IMR-90 (cell line): ENCODE measurements at regions not wholly inside any gene's neighbourhood (a gene's known extent, or its start where the extent isn't known, plus 50 kb on each side); places are given as distances from the start of the nearest gene placed in this dataset.

ENCODE experiments used
- ATAC-seq: fragments of 200-7000 bp; cut with Tn5 transposase; 2 replicates; pipeline ENCODE4 v1.9.1; 2020; ENCODE audit warnings: low read depth, mild to moderate bottlenecking, moderate library complexity
- BruUV-seq: library from RNA; stranded (reverse); fragments of 400-500 nt; replicated peaks from 2 replicates; lab custom pipeline; 2021; lab: Mats Ljungman, UMichigan
- CTCF ChIA-PET: fragments of 300-600 bp; formaldehyde crosslinking; extraction: SDS; loops from one replicate; lab custom pipeline; 2021; ENCODE audit warnings: antibody characterized with exemption; lab: Yijun Ruan, JAX
- POLR2A ChIA-PET: fragments of 300-600 bp; sonication (Branson Sonifier 250); formaldehyde crosslinking; loops from one replicate; lab custom pipeline; 2022; ENCODE audit warnings: antibody characterized with exemption; ENCODE audit not compliant: unreplicated experiment; lab: Charles Lee
- DNase-seq: peaks from one replicate; pipeline ENCODE4 v3.0.0; 2013
- H2AFZ ChIP-seq: replicated peaks from 2 replicates; pipeline ENCODE3; 2013; ENCODE audit warnings: low read length, mild to moderate bottlenecking; ENCODE audit not compliant: poor library complexity
- H2AK5ac ChIP-seq: 2 replicates; pipeline ENCODE4 v1.6.1; 2013; ENCODE audit warnings: low read depth, low read length, inconsistent platforms
- H2AK9ac ChIP-seq: replicated peaks from 2 replicates; pipeline ENCODE3; 2013; ENCODE audit warnings: mild to moderate bottlenecking, low read depth, low read length, moderate library complexity; ENCODE audit not compliant: poor library complexity
- H2BK120ac ChIP-seq: 2 replicates; pipeline ENCODE4 v1.6.1; 2013; ENCODE audit warnings: low read depth, low read length, inconsistent platforms
- H2BK15ac ChIP-seq: 3 replicates; pipeline ENCODE4 v1.6.1; 2013; ENCODE audit warnings: low read depth, low read length, inconsistent platforms
- H2BK20ac ChIP-seq: 2 replicates; pipeline ENCODE4 v1.6.1; 2013; ENCODE audit warnings: low read depth, mild to moderate bottlenecking, inconsistent platforms, low read length, moderate library complexity
- H2BK5ac ChIP-seq: 2 replicates; pipeline ENCODE4 v1.6.1; 2013; ENCODE audit warnings: mild to moderate bottlenecking, low read depth, low read length, inconsistent platforms; ENCODE audit not compliant: poor library complexity, severe bottlenecking
- H3K14ac ChIP-seq: replicated peaks from 2 replicates; pipeline ENCODE4 v1.6.1; 2013; ENCODE audit warnings: low read depth, low read length, inconsistent platforms
- H3K18ac ChIP-seq: 2 replicates; pipeline ENCODE4 v1.6.1; 2013; ENCODE audit warnings: low read depth, low read length, control low read depth
- H3K23ac ChIP-seq: 2 replicates; pipeline ENCODE4 v1.6.1; 2013; ENCODE audit warnings: low read depth, low read length, inconsistent platforms
- H3K27ac ChIP-seq: 2 replicates; pipeline ENCODE4 v1.5.1; 2013; ENCODE audit warnings: mild to moderate bottlenecking, control low read depth, low read length; ENCODE audit not compliant: insufficient read depth
- H3K27me3 ChIP-seq: 2 replicates; pipeline ENCODE4 v1.6.1; 2013; ENCODE audit warnings: low read length; ENCODE audit not compliant: control insufficient read depth, insufficient read depth
- H3K36me3 ChIP-seq: 2 replicates; pipeline ENCODE4 v1.6.1; 2013; ENCODE audit warnings: low read length, mixed read lengths; ENCODE audit not compliant: control insufficient read depth, insufficient read depth
- H3K4ac ChIP-seq: 2 replicates; pipeline ENCODE4 v1.6.1; 2013; ENCODE audit warnings: low read depth, low read length, inconsistent platforms
- H3K4me1 ChIP-seq: 2 replicates; pipeline ENCODE4 v1.6.1; 2013; ENCODE audit warnings: low read length, mixed read lengths; ENCODE audit not compliant: control insufficient read depth, insufficient read depth
- H3K4me2 ChIP-seq: 2 replicates; pipeline ENCODE4 v1.6.1; 2013; ENCODE audit warnings: low read depth, mild to moderate bottlenecking, control low read depth, low read length, moderate library complexity
- H3K4me3 ChIP-seq: 2 replicates; pipeline ENCODE4 v1.5.1; 2013; ENCODE audit warnings: low read depth, mild to moderate bottlenecking, control low read depth, low read length, moderate library complexity; ENCODE audit not compliant: insufficient read depth
- H3K56ac ChIP-seq: 2 replicates; pipeline ENCODE4 v1.6.1; 2013; ENCODE audit warnings: low read length, inconsistent platforms; ENCODE audit not compliant: insufficient read depth; ENCODE audit errors: extremely low read depth
- H3K79me1 ChIP-seq, 2 experiments: 2 replicates each; pipeline ENCODE4 v1.6.1; 2013; ENCODE audit warnings: low read length in 2 of 2, inconsistent platforms in 1 of 2, low read depth in 1 of 2
- H3K9ac ChIP-seq: 2 replicates; pipeline ENCODE4 v1.6.1; 2013; ENCODE audit warnings: low read depth, low read length, control low read depth
- H3K9me1 ChIP-seq: 2 replicates; pipeline ENCODE4 v1.6.1; 2013; ENCODE audit warnings: low read length, inconsistent platforms; ENCODE audit not compliant: insufficient read depth
- H3K9me3 ChIP-seq: 2 replicates; pipeline ENCODE4 v1.6.1; 2013; ENCODE audit warnings: low read length; ENCODE audit not compliant: control insufficient read depth, insufficient read depth
- H4K20me1 ChIP-seq: 2 replicates; pipeline ENCODE4 v1.6.1; 2013; ENCODE audit warnings: low read length, inconsistent platforms; ENCODE audit not compliant: insufficient read depth
- H4K5ac ChIP-seq: 2 replicates; pipeline ENCODE4 v1.6.1; 2013; ENCODE audit warnings: mild to moderate bottlenecking, low read depth, low read length, control low read depth
- H4K8ac ChIP-seq, 2 experiments: 2 replicates each; pipeline ENCODE4 v1.6.1; 2013; ENCODE audit warnings: low read depth in 2 of 2, low read length in 2 of 2, control low read depth in 1 of 2, inconsistent platforms in 1 of 2
- H4K91ac ChIP-seq: 2 replicates; pipeline ENCODE4 v1.6.1; 2013; ENCODE audit warnings: low read depth, low read length, inconsistent platforms; ENCODE audit not compliant: insufficient read depth
- CEBPB ChIP-seq: IDR thresholded peaks from 2 replicates; pipeline ENCODE4 v1.6.1; 2012; ENCODE audit warnings: low read depth, low read length, improper control_type of control experiment
- ELK1 ChIP-seq: fragments of 150-350 bp; IDR thresholded peaks from 2 replicates; pipeline ENCODE4 v1.6.1; 2016; ENCODE audit warnings: low read depth, mild to moderate bottlenecking, low read length, moderate library complexity, borderline replicate concordance
- MAZ ChIP-seq: IDR thresholded peaks from 2 replicates; pipeline ENCODE4 v1.6.1; 2012; ENCODE audit warnings: low read depth, mild to moderate bottlenecking, low read length, improper control_type of control experiment, moderate library complexity, borderline replicate concordance
- WGBS, 2 experiments: methylation state at CpG; one replicate each; pipeline versions ENCODE4 v1.1.5 to v1.1.7; 2013; ENCODE audit warnings: missing lambda C conversion rate in 2 of 2; ENCODE audit not compliant: insufficient read length in 1 of 2; ENCODE audit errors: extremely low coverage in 2 of 2; 5-methylcytosine and 5-hydroxymethylcytosine counted together
- dilution Hi-C: fragments of 300-500 bp; cut with HindIII; formaldehyde crosslinking; loops from one replicate; pipeline ENCODE4 v1.14.3; 2018; ENCODE audit warnings: low sequenced_read_pairs; ENCODE audit not compliant: unreplicated experiment
- in situ Hi-C: fragments of 300-500 bp; cut with MboI; formaldehyde crosslinking; loops from 3 replicates; pipeline ENCODE4 v1.14.3; 2019; ENCODE audit warnings: low sequenced_read_pairs, inconsistent platforms, mixed read lengths
- intact Hi-C: fragments of 100-400 bp; cut with micrococcal nuclease; formaldehyde crosslinking; loops from 2 replicates; pipeline ENCODE4 v1.10.0; 2022

GRCh38 chr1:178025613-178026356 is 55.9 kb upstream of the SEC16B start:
- no peak overlapping the region for H3K4me2 ChIP-seq
- no peak overlapping the region for H3K14ac ChIP-seq
- no peak overlapping the region for H3K18ac ChIP-seq
- H3K4me1 ChIP-seq = no peaks in the 10 kb centered on the region
- H4K5ac ChIP-seq = no peak overlapping the region
- DNase-seq = no peak
- no peak overlapping the region for H3K27ac ChIP-seq
- H3K9me3 ChIP-seq = no peaks in the 10 kb centered on the region
- no peak overlapping the region for H3K4me3 ChIP-seq
- H3K79me1 ChIP-seq = no peaks in the 10 kb centered on the region
- H4K8ac ChIP-seq = no peak overlapping the region
- no peak overlapping the region for H2BK20ac ChIP-seq
- ChIA-PET CTCF (interaction anchor here (1.4 kb wide), 1 partner anchor 14 kb away, joined by 3 read pairs; no protein-coding TSS in a partner anchor), POLR2A (no interaction called here)
- no peak for TF ChIP-seq ELK1
- TF ChIP-seq MAZ = no peak
- TF ChIP-seq CEBPB = no peak
- H3K4ac ChIP-seq = no peak overlapping the region
- dilution Hi-C loops (loop anchor here (25.0 kb wide), 1 partner anchor 262 kb away; no protein-coding TSS in a partner anchor), intact Hi-C loops (loop anchor here (10.0 kb wide), 1 partner anchor 479 kb away; no protein-coding TSS in a partner anchor), in situ Hi-C loops (no loop called here)
- H4K91ac ChIP-seq = no peak overlapping the region
- H3K23ac ChIP-seq = no peak overlapping the region
- no peak overlapping the region for H2BK120ac ChIP-seq
- H2AK9ac ChIP-seq = no peak overlapping the region
- H3K36me3 ChIP-seq = no peaks in the 10 kb centered on the region
- ATAC-seq = no peak
- no peaks in the 10 kb centered on the region for H4K20me1 ChIP-seq
- no TSS peak for BruUV-seq
- H3K56ac ChIP-seq = no peak overlapping the region
- H3K9me1 ChIP-seq = no peaks in the 10 kb centered on the region
- H2BK15ac ChIP-seq = no peak overlapping the region
- no peaks in the 10 kb centered on the region; the same call in 1 of the 2 replicates for H3K27me3 ChIP-seq
- H2BK5ac ChIP-seq = no peak overlapping the region
- no peak overlapping the region for H2AK5ac ChIP-seq
- WGBS, 2 experiments = 100% methylated on average over 4 of the region's 9 CpGs; no CpG with 5 or more reads in 1 of the 2 experiments
- no peak overlapping the region for H2AFZ ChIP-seq
- H3K9ac ChIP-seq = no peak overlapping the region
